ENCODE measurements at regions not wholly inside any gene's neighbourhood (a gene's known extent, or its start where the extent isn't known, plus 50 kb on each side); places are given as distances from the start of the nearest gene placed in this dataset.

- TF ChIP-seq ELF4 (CRISPR knock-in tag; IDR thresholded peaks at IDR 0.05; ENCODE audit: low read depth), result no peak
- TF ChIP-seq ETV6 (CRISPR knock-in tag; IDR thresholded peaks at IDR 0.05), result no peak
- TF ChIP-seq, protein P1, sequence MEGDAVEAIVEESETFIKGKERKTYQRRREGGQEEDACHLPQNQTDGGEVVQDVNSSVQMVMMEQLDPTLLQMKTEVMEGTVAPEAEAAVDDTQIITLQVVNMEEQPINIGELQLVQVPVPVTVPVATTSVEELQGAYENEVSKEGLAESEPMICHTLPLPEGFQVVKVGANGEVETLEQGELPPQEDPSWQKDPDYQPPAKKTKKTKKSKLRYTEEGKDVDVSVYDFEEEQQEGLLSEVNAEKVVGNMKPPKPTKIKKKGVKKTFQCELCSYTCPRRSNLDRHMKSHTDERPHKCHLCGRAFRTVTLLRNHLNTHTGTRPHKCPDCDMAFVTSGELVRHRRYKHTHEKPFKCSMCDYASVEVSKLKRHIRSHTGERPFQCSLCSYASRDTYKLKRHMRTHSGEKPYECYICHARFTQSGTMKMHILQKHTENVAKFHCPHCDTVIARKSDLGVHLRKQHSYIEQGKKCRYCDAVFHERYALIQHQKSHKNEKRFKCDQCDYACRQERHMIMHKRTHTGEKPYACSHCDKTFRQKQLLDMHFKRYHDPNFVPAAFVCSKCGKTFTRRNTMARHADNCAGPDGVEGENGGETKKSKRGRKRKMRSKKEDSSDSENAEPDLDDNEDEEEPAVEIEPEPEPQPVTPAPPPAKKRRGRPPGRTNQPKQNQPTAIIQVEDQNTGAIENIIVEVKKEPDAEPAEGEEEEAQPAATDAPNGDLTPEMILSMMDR (IDR thresholded peaks at IDR 0.05), result no peak
- no peak for TF ChIP-seq SOX15 (CRISPR knock-in tag; IDR thresholded peaks at IDR 0.05)
- no peak for TF ChIP-seq ZNF121 (CRISPR knock-in tag; IDR thresholded peaks at IDR 0.05)
- no peak for TF ChIP-seq NFYB (CRISPR knock-in tag; conservative IDR thresholded peaks at IDR 0.05; ENCODE audit: low read depth)
- TF ChIP-seq ATF3 (CRISPR knock-in tag; conservative IDR thresholded peaks at IDR 0.05), result no peak
- no peak for TF ChIP-seq CREM (CRISPR knock-in tag; IDR thresholded peaks at IDR 0.05)
Observed at GRCh38 chr4:65227628-65228027, 442.7 kb downstream of the EPHA5 start.
